ENCODE measurements at regions not wholly inside any gene's neighbourhood (a gene's known extent, or its start where the extent isn't known, plus 50 kb on each side); places are given as distances from the start of the nearest gene placed in this dataset.

DNA sequence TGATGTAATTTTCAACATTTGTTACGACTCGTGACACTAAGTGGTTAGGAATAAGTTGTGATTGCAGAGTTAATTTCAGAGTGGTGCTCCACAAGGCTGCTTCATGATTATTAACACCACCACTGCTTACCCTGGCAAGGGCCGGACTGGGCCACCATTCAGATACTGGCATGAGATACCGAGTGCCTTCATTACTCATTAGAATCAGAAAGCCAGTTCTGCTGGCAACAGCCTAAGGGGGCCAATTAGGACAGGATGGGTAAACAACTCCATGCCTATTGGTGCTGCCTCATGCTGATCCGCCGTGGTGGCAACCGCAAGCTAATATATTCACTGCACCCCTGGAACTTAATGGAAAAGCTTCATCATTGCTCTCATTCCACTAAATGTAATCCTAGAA lies 575.1 kb downstream of the EFNB2 start:
- TF ChIP-seq, protein P1, sequence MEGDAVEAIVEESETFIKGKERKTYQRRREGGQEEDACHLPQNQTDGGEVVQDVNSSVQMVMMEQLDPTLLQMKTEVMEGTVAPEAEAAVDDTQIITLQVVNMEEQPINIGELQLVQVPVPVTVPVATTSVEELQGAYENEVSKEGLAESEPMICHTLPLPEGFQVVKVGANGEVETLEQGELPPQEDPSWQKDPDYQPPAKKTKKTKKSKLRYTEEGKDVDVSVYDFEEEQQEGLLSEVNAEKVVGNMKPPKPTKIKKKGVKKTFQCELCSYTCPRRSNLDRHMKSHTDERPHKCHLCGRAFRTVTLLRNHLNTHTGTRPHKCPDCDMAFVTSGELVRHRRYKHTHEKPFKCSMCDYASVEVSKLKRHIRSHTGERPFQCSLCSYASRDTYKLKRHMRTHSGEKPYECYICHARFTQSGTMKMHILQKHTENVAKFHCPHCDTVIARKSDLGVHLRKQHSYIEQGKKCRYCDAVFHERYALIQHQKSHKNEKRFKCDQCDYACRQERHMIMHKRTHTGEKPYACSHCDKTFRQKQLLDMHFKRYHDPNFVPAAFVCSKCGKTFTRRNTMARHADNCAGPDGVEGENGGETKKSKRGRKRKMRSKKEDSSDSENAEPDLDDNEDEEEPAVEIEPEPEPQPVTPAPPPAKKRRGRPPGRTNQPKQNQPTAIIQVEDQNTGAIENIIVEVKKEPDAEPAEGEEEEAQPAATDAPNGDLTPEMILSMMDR (conservative IDR thresholded peaks at IDR 0.05; ENCODE audit: low read length) = no peak
- no peak for TF ChIP-seq EZH2phosphoT487 (IDR thresholded peaks at IDR 0.05; ENCODE audit: borderline replicate concordance, low read depth, low read length)

All from OCI-LY7 (cell line).